Skin epidermis (tissue), 12 donors: ENCODE measurements at regions not wholly inside any gene's neighbourhood (a gene's known extent, or its start where the extent isn't known, plus 50 kb on each side); places are given as distances from the start of the nearest gene placed in this dataset.
"Not testable (repeated sequence)": the region's sequence is repeated elsewhere in the genome, so short reads cannot be mapped to it uniquely, and the experiment has no call there.

ENCODE experiments used
- H3K27ac ChIP-seq, 21 experiments: fragments of 200-600 bp; sonication (generic) in 11 of 21; one replicate each; pipeline ENCODE4 v1.5.0; 2020; ENCODE audit warnings: mild to moderate bottlenecking in 3 of 21, inconsistent platforms in 2 of 21, moderate library complexity in 2 of 21
- H3K4me3 ChIP-seq, 7 experiments: fragments of 200-600 bp; sonication (generic) in 2 of 7; one replicate each; pipeline ENCODE4 v1.5.0; 2020; ENCODE audit warnings: inconsistent platforms in 2 of 7, mild to moderate bottlenecking in 2 of 7, moderate library complexity in 1 of 7

GRCh38 chr4:137967480-137968190 lies 274.5 kb downstream of the SLC7A11 start:
- H3K27ac ChIP-seq, result no peak overlapping the region
- no peak overlapping the region for H3K4me3 ChIP-seq

GRCh38 chr4:137966504-137966903 lies 275.6 kb downstream of the SLC7A11 start:
- no peak overlapping the region for H3K27ac ChIP-seq

GRCh38 chr4:137961051-137961438 lies 281.1 kb downstream of the SLC7A11 start:
- Histone ChIP-seq H3K27ac (peak overlapping the region in 13 of 21 experiments; percentile 9 to 75 (median 52)), H3K4me3 (no peak overlapping the region)

More at GRCh38 chr4:137966504-137966903, 275.6 kb downstream of the SLC7A11 start:
- no peak overlapping the region for H3K4me3 ChIP-seq

GRCh38 chr4:137960371-137961050 lies 281.6 kb downstream of the SLC7A11 start:
- Histone ChIP-seq H3K4me3 (no peak overlapping the region), H3K27ac (peak overlapping the region in 15 of 21 experiments; percentile 15 to 75 (median 52))

- Histone ChIP-seq H3K4me3 (no peak overlapping the region), H3K27ac (no peak overlapping the region)
Measured at GRCh38 chr4:137957806-137958205, 284.3 kb downstream of the SLC7A11 start.

GRCh38 chr4:137956256-137956655 lies 285.9 kb downstream of the SLC7A11 start:
- no peak overlapping the region for H3K4me3 ChIP-seq
- no peak overlapping the region for H3K27ac ChIP-seq

GRCh38 chr4:137955595-137955994 lies 286.6 kb downstream of the SLC7A11 start:
- Histone ChIP-seq H3K27ac (no peak overlapping the region), H3K4me3 (no peak overlapping the region)

GRCh38 chr4:137952116-137952515 lies 290.0 kb downstream of the SLC7A11 start:
- no peak overlapping the region for H3K4me3 ChIP-seq

GRCh38 chr4:137950286-137950685 lies 291.9 kb downstream of the SLC7A11 start:
- no peak overlapping the region for H3K4me3 ChIP-seq
- H3K27ac ChIP-seq, result no peak overlapping the region

More at GRCh38 chr4:137952116-137952515, 290.0 kb downstream of the SLC7A11 start:
- H3K27ac ChIP-seq, result no peak overlapping the region

- H3K27ac ChIP-seq, result no peak overlapping the region
- H3K4me3 ChIP-seq, result no peak overlapping the region
Measured at GRCh38 chr4:137949746-137950145, 292.4 kb downstream of the SLC7A11 start.

GRCh38 chr4:137946453-137947174 lies 295.5 kb downstream of the SLC7A11 start:
- Histone ChIP-seq H3K27ac (no peak overlapping the region), H3K4me3 (no peak overlapping the region)

GRCh38 chr4:137942815-137943214 lies 299.3 kb downstream of the SLC7A11 start:
- H3K27ac ChIP-seq, H3K4me3 ChIP-seq: not testable (repeated sequence)

- H3K27ac ChIP-seq, H3K4me3 ChIP-seq: not testable (repeated sequence)
Measured at GRCh38 chr4:137942015-137942515, 300.1 kb downstream of the SLC7A11 start.

GRCh38 chr4:137934911-137935310 lies 307.2 kb downstream of the SLC7A11 start:
- H3K4me3 ChIP-seq, result no peak overlapping the region
- peak overlapping the region in 1 of 21 experiments; percentile 27 for H3K27ac ChIP-seq

- Histone ChIP-seq H3K4me3 (no peak overlapping the region), H3K27ac (no peak overlapping the region)
Measured at GRCh38 chr4:137934046-137934445, 308.1 kb downstream of the SLC7A11 start.

- Histone ChIP-seq H3K4me3 (no peak overlapping the region), H3K27ac (no peak overlapping the region)
Measured at GRCh38 chr4:137927972-137928371, 314.2 kb downstream of the SLC7A11 start.

- Histone ChIP-seq H3K4me3 (no peak overlapping the region), H3K27ac (no peak overlapping the region)
Measured at GRCh38 chr4:137923494-137923893, 318.7 kb downstream of the SLC7A11 start.

- Histone ChIP-seq H3K4me3 (no peak overlapping the region), H3K27ac (no peak overlapping the region)
Measured at GRCh38 chr4:137922721-137923120, 319.4 kb downstream of the SLC7A11 start.

GRCh38 chr4:137909529-137910309 lies 332.4 kb downstream of the SLC7A11 start:
- no peak overlapping the region for H3K4me3 ChIP-seq
- H3K27ac ChIP-seq, result no peak overlapping the region

- Histone ChIP-seq H3K4me3 (no peak overlapping the region), H3K27ac (no peak overlapping the region)
Measured at GRCh38 chr4:137905930-137906329, 336.2 kb downstream of the SLC7A11 start.
